ENCODE measurements at regions not wholly inside any gene's neighbourhood (a gene's known extent, or its start where the extent isn't known, plus 50 kb on each side); places are given as distances from the start of the nearest gene placed in this dataset.

DNA sequence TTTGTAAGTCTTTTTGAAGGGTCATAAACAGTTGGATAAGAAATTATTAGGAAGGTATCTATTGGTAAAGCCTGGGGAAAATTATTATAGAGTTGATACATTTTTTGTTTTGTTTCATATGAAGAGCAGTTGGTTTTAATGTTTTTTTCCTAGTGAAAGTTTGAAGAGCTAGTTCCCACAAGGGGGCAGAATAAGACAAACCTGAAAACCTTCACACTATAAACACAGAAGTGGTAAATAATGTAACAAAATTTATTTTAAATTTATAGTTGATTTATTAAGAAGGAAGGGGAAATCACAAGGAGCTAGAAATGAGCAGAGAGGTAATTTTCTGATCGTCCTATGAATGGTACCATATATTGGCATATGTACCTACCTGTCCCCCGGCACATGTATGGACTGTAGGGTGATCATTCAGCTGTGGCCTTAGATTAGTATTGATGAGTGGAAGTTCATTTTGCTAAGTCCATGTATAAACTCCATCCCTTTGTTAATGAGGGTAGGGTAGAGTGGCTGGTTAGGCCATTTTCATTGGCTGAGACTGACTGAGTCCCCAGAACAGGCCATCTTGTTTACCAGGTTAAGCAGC is 116.3 kb downstream of the TANC2 start:
- H3K9me2 ChIP-seq (ENCODE audit: insufficient read depth, low read length): no peaks in the 10 kb centered on the region
- peaks cover 33% of the 10 kb centered on the region for H3K79me2 ChIP-seq (replicated peaks; ENCODE audit: insufficient read depth, low read length)
- no peak overlapping the region for H3K27ac ChIP-seq (ENCODE audit: low read length)
- no peaks in the 10 kb centered on the region for H3K9me3 ChIP-seq (ENCODE audit: low read length)
- no peaks in the 10 kb centered on the region for H3F3A ChIP-seq (ENCODE audit: insufficient read depth, low read length, poor library complexity, severe bottlenecking)
- H3K4me2 ChIP-seq (ENCODE audit: low read length): no peak overlapping the region
- no peak overlapping the region for H3K4me3 ChIP-seq (ENCODE audit: low read length)
- peaks cover 8% of the 10 kb centered on the region for H4K20me1 ChIP-seq (ENCODE audit: insufficient read depth)
- no peak overlapping the region for H2AFZ ChIP-seq (ENCODE audit: low read depth, low read length)
- H3K27me3 ChIP-seq (ENCODE audit: insufficient read depth, low read depth, low read length): no peaks in the 10 kb centered on the region
- no peaks in the 10 kb centered on the region for H3K36me3 ChIP-seq (ENCODE audit: insufficient read depth, low read length)
- no peak overlapping the region for H3K9ac ChIP-seq (ENCODE audit: low read length)
- TF ChIP-seq RAD21 (conservative IDR thresholded peaks at IDR 0.05): peak; percentile 28
- TF ChIP-seq, protein P1, sequence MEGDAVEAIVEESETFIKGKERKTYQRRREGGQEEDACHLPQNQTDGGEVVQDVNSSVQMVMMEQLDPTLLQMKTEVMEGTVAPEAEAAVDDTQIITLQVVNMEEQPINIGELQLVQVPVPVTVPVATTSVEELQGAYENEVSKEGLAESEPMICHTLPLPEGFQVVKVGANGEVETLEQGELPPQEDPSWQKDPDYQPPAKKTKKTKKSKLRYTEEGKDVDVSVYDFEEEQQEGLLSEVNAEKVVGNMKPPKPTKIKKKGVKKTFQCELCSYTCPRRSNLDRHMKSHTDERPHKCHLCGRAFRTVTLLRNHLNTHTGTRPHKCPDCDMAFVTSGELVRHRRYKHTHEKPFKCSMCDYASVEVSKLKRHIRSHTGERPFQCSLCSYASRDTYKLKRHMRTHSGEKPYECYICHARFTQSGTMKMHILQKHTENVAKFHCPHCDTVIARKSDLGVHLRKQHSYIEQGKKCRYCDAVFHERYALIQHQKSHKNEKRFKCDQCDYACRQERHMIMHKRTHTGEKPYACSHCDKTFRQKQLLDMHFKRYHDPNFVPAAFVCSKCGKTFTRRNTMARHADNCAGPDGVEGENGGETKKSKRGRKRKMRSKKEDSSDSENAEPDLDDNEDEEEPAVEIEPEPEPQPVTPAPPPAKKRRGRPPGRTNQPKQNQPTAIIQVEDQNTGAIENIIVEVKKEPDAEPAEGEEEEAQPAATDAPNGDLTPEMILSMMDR (IDR thresholded peaks at IDR 0.05; ENCODE audit: poor library complexity, severe bottlenecking): no peak

DNA sequence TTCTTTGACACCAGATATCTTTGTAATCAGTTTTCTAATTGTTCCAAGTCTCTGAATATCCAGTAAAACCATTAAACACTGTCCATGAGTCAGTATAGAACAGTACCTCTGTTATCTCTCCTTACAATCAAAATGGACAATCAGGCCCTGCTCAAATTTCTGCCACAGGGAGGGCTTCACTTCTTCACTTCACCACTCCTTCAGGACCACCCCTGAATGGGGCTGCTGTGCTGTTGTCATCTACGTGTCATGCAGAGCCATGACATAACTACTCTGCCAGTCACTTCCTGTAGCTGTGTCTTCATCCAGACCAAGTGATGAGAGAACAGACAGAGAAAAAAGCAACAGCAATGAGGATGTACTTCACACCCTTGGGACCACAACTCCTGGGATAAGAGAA is 116.9 kb downstream of the TANC2 start:
- Histone ChIP-seq H3K9ac (ENCODE audit: low read length) (no peak overlapping the region), H4K20me1 (ENCODE audit: insufficient read depth) (peaks cover 8% of the 10 kb centered on the region), H3K27ac (ENCODE audit: low read length) (no peak overlapping the region), H3F3A (ENCODE audit: insufficient read depth, low read length, poor library complexity, severe bottlenecking) (no peaks in the 10 kb centered on the region), H3K27me3 (ENCODE audit: insufficient read depth, low read depth, low read length) (no peaks in the 10 kb centered on the region), H2AFZ (ENCODE audit: low read depth, low read length) (no peak overlapping the region), H3K9me2 (ENCODE audit: insufficient read depth, low read length) (no peaks in the 10 kb centered on the region), H3K4me3 (ENCODE audit: low read length) (no peak overlapping the region), H3K79me2 (replicated peaks; ENCODE audit: insufficient read depth, low read length) (peaks cover 33% of the 10 kb centered on the region), H3K9me3 (ENCODE audit: low read length) (no peaks in the 10 kb centered on the region), H3K4me2 (ENCODE audit: low read length) (no peak overlapping the region), H3K36me3 (ENCODE audit: insufficient read depth, low read length) (no peaks in the 10 kb centered on the region)
- TF ChIP-seq POLR2AphosphoS5 (IDR thresholded peaks at IDR 0.05) (no peak), RAD21 (conservative IDR thresholded peaks at IDR 0.05) (no peak), SMC3 (conservative IDR thresholded peaks at IDR 0.05; ENCODE audit: poor library complexity) (no peak), EP300 (conservative IDR thresholded peaks at IDR 0.05; ENCODE audit: poor library complexity, severe bottlenecking) (no peak), MXI1 (conservative IDR thresholded peaks at IDR 0.05; ENCODE audit: poor library complexity, severe bottlenecking) (no peak), EZH2 (IDR thresholded peaks at IDR 0.05; ENCODE audit: borderline replicate concordance, insufficient read depth, low read length, poor library complexity, severe bottlenecking) (no peak), TAF1 (IDR thresholded peaks at IDR 0.05; ENCODE audit: low read depth) (no peak)
- TF ChIP-seq, protein P1 (IDR thresholded peaks at IDR 0.05; ENCODE audit: poor library complexity, severe bottlenecking): no peak
- TF ChIP-seq, protein P2, sequence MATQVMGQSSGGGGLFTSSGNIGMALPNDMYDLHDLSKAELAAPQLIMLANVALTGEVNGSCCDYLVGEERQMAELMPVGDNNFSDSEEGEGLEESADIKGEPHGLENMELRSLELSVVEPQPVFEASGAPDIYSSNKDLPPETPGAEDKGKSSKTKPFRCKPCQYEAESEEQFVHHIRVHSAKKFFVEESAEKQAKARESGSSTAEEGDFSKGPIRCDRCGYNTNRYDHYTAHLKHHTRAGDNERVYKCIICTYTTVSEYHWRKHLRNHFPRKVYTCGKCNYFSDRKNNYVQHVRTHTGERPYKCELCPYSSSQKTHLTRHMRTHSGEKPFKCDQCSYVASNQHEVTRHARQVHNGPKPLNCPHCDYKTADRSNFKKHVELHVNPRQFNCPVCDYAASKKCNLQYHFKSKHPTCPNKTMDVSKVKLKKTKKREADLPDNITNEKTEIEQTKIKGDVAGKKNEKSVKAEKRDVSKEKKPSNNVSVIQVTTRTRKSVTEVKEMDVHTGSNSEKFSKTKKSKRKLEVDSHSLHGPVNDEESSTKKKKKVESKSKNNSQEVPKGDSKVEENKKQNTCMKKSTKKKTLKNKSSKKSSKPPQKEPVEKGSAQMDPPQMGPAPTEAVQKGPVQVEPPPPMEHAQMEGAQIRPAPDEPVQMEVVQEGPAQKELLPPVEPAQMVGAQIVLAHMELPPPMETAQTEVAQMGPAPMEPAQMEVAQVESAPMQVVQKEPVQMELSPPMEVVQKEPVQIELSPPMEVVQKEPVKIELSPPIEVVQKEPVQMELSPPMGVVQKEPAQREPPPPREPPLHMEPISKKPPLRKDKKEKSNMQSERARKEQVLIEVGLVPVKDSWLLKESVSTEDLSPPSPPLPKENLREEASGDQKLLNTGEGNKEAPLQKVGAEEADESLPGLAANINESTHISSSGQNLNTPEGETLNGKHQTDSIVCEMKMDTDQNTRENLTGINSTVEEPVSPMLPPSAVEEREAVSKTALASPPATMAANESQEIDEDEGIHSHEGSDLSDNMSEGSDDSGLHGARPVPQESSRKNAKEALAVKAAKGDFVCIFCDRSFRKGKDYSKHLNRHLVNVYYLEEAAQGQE (IDR thresholded peaks at IDR 0.05; ENCODE audit: borderline replicate concordance): no peak
